Retinal pigment epithelial cell (primary cell): ENCODE measurements at regions not wholly inside any gene's neighbourhood (a gene's known extent, or its start where the extent isn't known, plus 50 kb on each side); places are given as distances from the start of the nearest gene placed in this dataset.

Source experiments
- DNase-seq: peaks from one replicate; pipeline ENCODE4 v3.0.0-alpha.2; 2010; ENCODE audit warnings: low read depth
- H3K4me3 ChIP-seq: 2 replicates; pipeline ENCODE4 v1.5.1; 2011; ENCODE audit warnings: mild to moderate bottlenecking, low read length, control low read depth, moderate library complexity
- TF ChIP-seq, protein P1 (sequence below): conservative IDR thresholded peaks from 2 replicates; pipeline ENCODE4 v1.5.1; 2011; ENCODE audit warnings: low read depth, low read length, control low read depth, inconsistent platforms

DNA sequence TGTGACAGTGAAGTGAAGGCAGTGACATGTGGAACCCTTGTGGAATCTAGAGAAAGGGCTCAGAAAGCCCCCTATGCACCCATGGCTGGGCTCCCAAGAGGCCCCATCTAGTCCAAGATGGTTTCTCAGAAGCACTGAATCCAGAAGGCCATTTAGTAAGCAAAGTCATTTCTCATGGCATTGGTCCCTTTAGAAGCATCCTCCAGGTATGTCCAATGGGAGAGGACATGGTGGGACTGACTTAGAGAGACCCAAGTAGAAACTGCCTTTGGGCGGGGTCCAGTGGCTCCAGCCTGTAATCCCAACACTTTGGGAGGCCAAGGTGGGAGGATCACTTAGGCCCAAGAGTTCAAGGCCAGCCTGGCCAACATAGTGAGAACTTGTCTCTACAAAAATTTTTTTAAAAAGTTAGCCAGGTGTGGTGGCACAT, 72.5 kb upstream of the RMDN2 start:
- DNase-seq: no peak
- TF ChIP-seq, protein P1, sequence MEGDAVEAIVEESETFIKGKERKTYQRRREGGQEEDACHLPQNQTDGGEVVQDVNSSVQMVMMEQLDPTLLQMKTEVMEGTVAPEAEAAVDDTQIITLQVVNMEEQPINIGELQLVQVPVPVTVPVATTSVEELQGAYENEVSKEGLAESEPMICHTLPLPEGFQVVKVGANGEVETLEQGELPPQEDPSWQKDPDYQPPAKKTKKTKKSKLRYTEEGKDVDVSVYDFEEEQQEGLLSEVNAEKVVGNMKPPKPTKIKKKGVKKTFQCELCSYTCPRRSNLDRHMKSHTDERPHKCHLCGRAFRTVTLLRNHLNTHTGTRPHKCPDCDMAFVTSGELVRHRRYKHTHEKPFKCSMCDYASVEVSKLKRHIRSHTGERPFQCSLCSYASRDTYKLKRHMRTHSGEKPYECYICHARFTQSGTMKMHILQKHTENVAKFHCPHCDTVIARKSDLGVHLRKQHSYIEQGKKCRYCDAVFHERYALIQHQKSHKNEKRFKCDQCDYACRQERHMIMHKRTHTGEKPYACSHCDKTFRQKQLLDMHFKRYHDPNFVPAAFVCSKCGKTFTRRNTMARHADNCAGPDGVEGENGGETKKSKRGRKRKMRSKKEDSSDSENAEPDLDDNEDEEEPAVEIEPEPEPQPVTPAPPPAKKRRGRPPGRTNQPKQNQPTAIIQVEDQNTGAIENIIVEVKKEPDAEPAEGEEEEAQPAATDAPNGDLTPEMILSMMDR: no peak
- no peak overlapping the region for H3K4me3 ChIP-seq

DNA sequence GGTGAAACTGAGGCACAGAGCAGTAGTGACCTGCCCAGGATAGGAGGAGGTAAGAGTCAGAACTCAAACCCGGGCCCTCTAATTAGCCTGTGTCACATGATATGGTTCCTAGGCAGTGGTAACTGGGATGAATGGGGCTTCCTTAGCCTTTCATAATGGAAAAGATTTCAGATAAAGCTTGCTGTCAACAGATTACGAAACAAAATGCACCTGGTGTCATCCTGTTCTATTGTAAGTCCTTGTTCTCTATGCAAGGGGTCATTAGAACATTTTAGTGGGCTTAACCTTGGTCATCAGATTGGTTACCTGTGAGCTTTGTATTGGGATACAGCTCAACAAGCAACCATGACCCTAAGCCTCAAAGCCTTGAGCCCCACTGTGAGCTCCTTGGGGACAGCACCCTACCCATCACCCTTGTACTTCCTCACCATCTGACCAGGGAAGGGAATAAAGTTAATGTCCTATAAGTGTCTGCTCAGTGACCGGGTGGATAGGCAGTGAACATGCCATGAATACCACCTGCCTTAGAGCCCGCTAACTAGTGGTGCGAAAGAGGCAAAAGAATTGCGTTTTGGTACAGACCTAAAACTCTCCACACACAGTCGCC, 70.3 kb upstream of the RMDN2 start:
- H3K4me3 ChIP-seq: no peak overlapping the region
- TF ChIP-seq, protein P1: no peak
- no peak for DNase-seq

DNA sequence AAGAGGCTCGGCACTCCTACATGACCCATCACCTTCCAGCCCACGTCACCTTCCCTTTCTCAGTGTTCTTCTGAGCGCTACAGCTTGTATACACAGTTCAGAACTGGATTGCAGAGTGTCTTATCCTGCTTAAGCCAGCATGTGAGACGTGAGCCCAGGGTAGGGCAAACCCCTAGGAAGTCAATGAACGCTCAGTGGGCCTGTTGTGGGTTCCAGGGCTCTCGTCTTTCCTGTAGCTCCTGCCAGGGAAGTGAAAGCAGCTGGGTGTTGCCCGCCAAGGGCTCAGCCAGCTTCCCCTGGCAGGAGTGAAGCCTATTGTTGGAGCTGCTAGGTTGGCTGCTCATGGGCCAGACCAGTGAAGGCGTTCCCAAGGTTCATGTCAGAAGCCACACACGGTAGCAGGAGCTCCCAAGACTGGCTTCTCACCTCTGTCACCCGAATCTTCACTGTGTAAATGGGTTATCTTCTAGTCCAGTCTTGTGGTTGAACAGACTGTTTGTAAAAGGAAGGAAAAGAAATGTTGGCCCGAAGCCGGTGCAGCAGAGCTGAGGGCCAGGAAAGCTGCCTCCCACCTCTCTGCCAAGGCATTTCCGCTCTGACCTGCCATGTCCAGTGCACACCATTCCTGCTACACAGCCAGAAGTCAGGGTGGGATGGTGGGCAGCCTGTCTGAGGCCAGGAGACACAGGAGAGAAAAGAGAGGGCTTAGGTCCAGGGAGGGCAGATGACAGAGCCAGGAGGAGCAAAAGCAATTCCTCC, 69.6 kb upstream of the RMDN2 start:
- TF ChIP-seq, protein P1: no peak
- no peak for DNase-seq
- H3K4me3 ChIP-seq: no peak overlapping the region

DNA sequence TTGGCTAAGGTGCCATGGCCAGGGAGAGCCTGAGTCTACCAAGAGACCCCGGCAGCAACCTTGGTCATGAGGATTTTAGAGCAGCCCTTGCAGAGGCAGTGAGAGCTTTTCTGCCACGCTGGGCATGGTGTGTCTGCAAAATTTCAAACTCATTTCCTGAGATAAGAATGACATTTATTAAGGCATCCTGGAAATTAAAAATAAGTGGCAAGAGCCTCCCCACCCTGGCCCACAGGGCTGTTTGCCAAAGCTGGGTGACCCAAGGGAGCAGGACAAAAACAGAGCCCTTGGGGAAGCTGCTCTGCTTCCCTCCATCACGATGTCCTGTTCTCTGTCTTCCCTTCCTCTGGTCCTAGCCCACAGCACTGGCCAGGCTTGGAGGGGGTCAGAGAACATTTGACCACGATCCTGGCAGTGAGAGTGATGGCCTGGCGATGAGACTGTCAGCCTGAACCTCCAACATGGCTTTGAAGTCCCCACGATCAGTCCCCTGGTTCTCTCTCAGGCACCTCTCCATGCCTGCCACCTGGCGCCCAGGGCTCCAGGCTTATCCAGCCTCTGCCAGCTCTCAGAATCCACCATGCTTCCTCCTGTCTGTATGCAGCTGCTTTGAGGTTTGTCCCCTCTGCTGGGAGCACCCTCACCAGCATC, 68.9 kb upstream of the RMDN2 start:
- DNase-seq: no peak

DNA sequence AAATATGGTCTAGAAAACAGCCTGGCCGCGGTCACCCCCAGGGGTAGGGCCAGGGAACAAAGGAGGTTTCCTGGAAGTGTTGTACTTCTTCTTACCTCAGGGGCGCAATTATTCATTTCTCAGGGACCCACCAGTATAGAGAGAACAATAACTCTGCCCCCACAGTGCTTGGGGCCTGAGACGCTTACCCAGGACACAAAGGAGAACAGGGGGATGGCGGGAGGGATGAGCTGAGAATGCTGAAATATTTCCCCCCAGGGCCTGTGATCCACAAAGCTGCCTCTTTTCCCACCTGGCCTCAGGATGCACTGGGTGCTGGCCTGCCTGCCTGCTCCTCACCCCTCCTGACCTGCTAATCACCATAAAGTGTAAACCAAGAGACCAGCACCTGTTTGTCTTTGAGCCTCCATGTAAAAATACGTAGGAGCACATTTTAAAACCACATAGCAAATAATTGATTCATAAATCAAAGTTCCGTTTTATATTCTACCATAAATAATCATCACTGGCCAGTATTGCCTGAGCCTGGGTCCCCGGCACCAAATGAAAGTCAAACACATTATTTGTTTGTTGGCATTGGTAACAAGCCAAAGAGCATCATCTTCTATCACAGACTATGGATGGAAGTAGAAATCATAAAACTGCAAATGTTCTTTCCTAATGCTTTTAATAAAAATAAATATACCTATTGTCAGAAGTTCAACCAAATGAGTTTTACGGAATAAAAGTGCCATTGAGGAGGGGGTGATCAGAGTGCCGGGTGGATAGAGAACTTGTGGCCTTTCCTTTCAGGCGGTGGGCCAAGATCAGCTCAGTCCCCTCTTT, 67.3 kb upstream of the RMDN2 start:
- TF ChIP-seq, protein P1: no peak
- no peak for DNase-seq
- H3K4me3 ChIP-seq: no peak overlapping the region

More for the DNA sequence above, 68.9 kb upstream of the RMDN2 start:
- TF ChIP-seq, protein P1: no peak
- H3K4me3 ChIP-seq: no peak overlapping the region

DNA sequence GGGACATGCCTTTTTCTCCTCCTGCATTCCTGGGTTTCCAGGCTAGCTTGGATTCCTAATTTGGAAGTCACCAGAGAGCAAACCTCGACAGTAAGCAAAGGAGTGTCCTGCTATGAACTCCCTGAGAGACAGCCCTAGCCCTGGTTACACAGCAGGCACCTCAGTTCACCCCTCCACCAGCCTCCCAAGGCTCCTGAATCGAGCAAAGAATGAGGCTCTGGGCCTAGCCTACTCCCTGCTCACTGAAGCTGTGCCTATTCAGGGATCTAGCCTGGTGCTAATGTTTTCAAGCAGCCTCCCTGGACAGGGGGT, 66.7 kb upstream of the RMDN2 start:
- DNase-seq: no peak
- TF ChIP-seq, protein P1: no peak
- no peak overlapping the region for H3K4me3 ChIP-seq
